HEK293 (cell line): ENCODE measurements at regions not wholly inside any gene's neighbourhood (a gene's known extent, or its start where the extent isn't known, plus 50 kb on each side); places are given as distances from the start of the nearest gene placed in this dataset.

ENCODE experiments used
- CTCF ChIA-PET: fragments of 350-600 bp; formaldehyde crosslinking; extraction: SDS; loops from one replicate; lab custom pipeline; 2021; ENCODE audit warnings: antibody characterized with exemption; lab: Yijun Ruan, JAX
- POLR2A ChIA-PET: fragments of 300-600 bp; formaldehyde crosslinking; extraction: SDS; loops from one replicate; lab custom pipeline; 2020; ENCODE audit warnings: antibody characterized with exemption, inconsistent platforms; lab: Yijun Ruan, JAX
- H3K27ac ChIP-seq: fragments of 200-500 bp; sonication (Bioruptor generic); 2 replicates; pipeline ENCODE4 v1.5.1; 2014; ENCODE audit warnings: low read depth, low read length, control low read depth, inconsistent platforms; ENCODE audit errors: extremely low read depth
- H3K36me3 ChIP-seq, 2 experiments: fragments of 200-500 bp in 1 of 2; sonication (Bioruptor generic) in 1 of 2; 1 replicate in 1 of 2; 2 replicates in 1 of 2; pipeline ENCODE4 v1.5.1; 2014 to 2017; ENCODE audit warnings: inconsistent platforms in 2 of 2, low read length in 2 of 2; ENCODE audit not compliant: control insufficient read depth in 2 of 2, insufficient read depth in 1 of 2
- H3K4me1 ChIP-seq: fragments of 200-500 bp; sonication (Bioruptor generic); 2 replicates; pipeline ENCODE4 v1.5.1; 2014; ENCODE audit warnings: mild to moderate bottlenecking, low read length, inconsistent platforms; ENCODE audit not compliant: control insufficient read depth, insufficient read depth
- H3K4me3 ChIP-seq: 2 replicates; pipeline ENCODE4 v1.5.1; 2011; ENCODE audit warnings: low read depth, mild to moderate bottlenecking, control low read depth, low read length, moderate library complexity
- H3K9me3 ChIP-seq: fragments of 200-500 bp; sonication (Bioruptor generic); 2 replicates; pipeline ENCODE4 v1.5.1; 2014; ENCODE audit warnings: low read depth, low read length, inconsistent platforms; ENCODE audit not compliant: control insufficient read depth, insufficient read depth
- BCL11B ChIP-seq: fragments of 450-650 bp; formaldehyde crosslinking; IDR thresholded peaks from 2 replicates; pipeline ENCODE4 v1.5.1; 2016; ENCODE audit warnings: low read depth, missing biosample characterization, missing genetic modification characterization
- HIC1 ChIP-seq: fragments of 450-650 bp; formaldehyde crosslinking; IDR thresholded peaks from 2 replicates; pipeline ENCODE4 v1.5.1; 2016; ENCODE audit warnings: missing biosample characterization, missing genetic modification characterization
- HOXD13 ChIP-seq: sonication (generic); formaldehyde crosslinking; IDR thresholded peaks from 2 replicates; pipeline ENCODE4 v1.8.0; 2022; ENCODE audit warnings: missing genetic modification reagents, borderline replicate concordance
- OVOL3 ChIP-seq: fragments of 450-650 bp; formaldehyde crosslinking; IDR thresholded peaks from 2 replicates; pipeline ENCODE4 v1.5.1; 2016; ENCODE audit warnings: missing biosample characterization, missing genetic modification characterization
- PRDM1 ChIP-seq: fragments of 450-650 bp; formaldehyde crosslinking; IDR thresholded peaks from 2 replicates; pipeline ENCODE4; 2016; ENCODE audit warnings: missing biosample characterization, missing genetic modification characterization
- SP7 ChIP-seq: fragments of 450-650 bp; formaldehyde crosslinking; IDR thresholded peaks from 2 replicates; pipeline ENCODE4 v1.5.1; 2016; ENCODE audit warnings: missing biosample characterization, missing genetic modification characterization
- YY1 ChIP-seq: fragments of 450-650 bp; formaldehyde crosslinking; IDR thresholded peaks from 2 replicates; pipeline ENCODE4 v1.5.1; 2018; ENCODE audit warnings: missing biosample characterization, missing genetic modification characterization
- ZBTB21 ChIP-seq: fragments of 450-650 bp; formaldehyde crosslinking; IDR thresholded peaks from 2 replicates; pipeline ENCODE4 v1.5.1; 2017; ENCODE audit warnings: missing biosample characterization, missing genetic modification characterization
- ZBTB6 ChIP-seq: fragments of 450-650 bp; formaldehyde crosslinking; IDR thresholded peaks from 2 replicates; pipeline ENCODE4 v1.5.1; 2017; ENCODE audit warnings: missing biosample characterization, missing genetic modification characterization
- ZNF157 ChIP-seq: fragments of 450-650 bp; formaldehyde crosslinking; IDR thresholded peaks from 2 replicates; pipeline ENCODE4 v1.5.1; 2016; ENCODE audit warnings: missing biosample characterization, missing genetic modification characterization
- ZNF169 ChIP-seq: fragments of 450-650 bp; formaldehyde crosslinking; IDR thresholded peaks from 2 replicates; pipeline ENCODE4 v1.5.1; 2016; ENCODE audit warnings: missing biosample characterization, missing genetic modification characterization
- ZNF19 ChIP-seq: fragments of 450-650 bp; formaldehyde crosslinking; IDR thresholded peaks from 2 replicates; pipeline ENCODE4; 2016; ENCODE audit warnings: missing biosample characterization, missing genetic modification characterization, low read depth
- ZNF239 ChIP-seq: fragments of 450-650 bp; formaldehyde crosslinking; IDR thresholded peaks from 2 replicates; pipeline ENCODE4 v1.5.1; 2016; ENCODE audit warnings: missing biosample characterization, missing genetic modification characterization
- ZNF24 ChIP-seq: fragments of 450-650 bp; formaldehyde crosslinking; IDR thresholded peaks from 2 replicates; pipeline ENCODE4 v1.5.1; 2016; ENCODE audit warnings: missing biosample characterization, missing genetic modification characterization
- ZNF248 ChIP-seq: fragments of 450-650 bp; formaldehyde crosslinking; IDR thresholded peaks from 2 replicates; pipeline ENCODE4 v1.5.1; 2017; ENCODE audit warnings: missing biosample characterization, missing genetic modification characterization
- ZNF266 ChIP-seq: fragments of 450-650 bp; formaldehyde crosslinking; IDR thresholded peaks from 2 replicates; pipeline ENCODE4 v1.5.1; 2016; ENCODE audit warnings: missing biosample characterization, missing genetic modification characterization, low read depth
- ZNF292 ChIP-seq: fragments of 450-650 bp; formaldehyde crosslinking; IDR thresholded peaks from 2 replicates; pipeline ENCODE4 v1.5.1; 2016; ENCODE audit warnings: low read depth, missing biosample characterization, missing genetic modification characterization, borderline replicate concordance
- ZNF335 ChIP-seq: fragments of 450-650 bp; formaldehyde crosslinking; conservative IDR thresholded peaks from 2 replicates; pipeline ENCODE4 v1.5.1; 2016; ENCODE audit warnings: missing biosample characterization, missing genetic modification characterization
- ZNF514 ChIP-seq: fragments of 450-650 bp; formaldehyde crosslinking; IDR thresholded peaks from 2 replicates; pipeline ENCODE4 v1.5.1; 2016; ENCODE audit warnings: missing biosample characterization, missing genetic modification characterization
- ZNF555 ChIP-seq: fragments of 450-650 bp; formaldehyde crosslinking; conservative IDR thresholded peaks from 2 replicates; pipeline ENCODE4 v1.5.1; 2017; ENCODE audit warnings: missing biosample characterization, mild to moderate bottlenecking, missing genetic modification characterization, inconsistent platforms
- ZNF580 ChIP-seq: fragments of 450-650 bp; formaldehyde crosslinking; IDR thresholded peaks from 2 replicates; pipeline ENCODE4 v1.5.1; 2016; ENCODE audit warnings: missing biosample characterization, missing genetic modification characterization
- ZNF610 ChIP-seq: fragments of 450-650 bp; formaldehyde crosslinking; IDR thresholded peaks from 2 replicates; pipeline ENCODE4 v1.5.1; 2016; ENCODE audit warnings: missing biosample characterization, missing genetic modification characterization, borderline replicate concordance
- ZNF639 ChIP-seq: fragments of 450-650 bp; formaldehyde crosslinking; IDR thresholded peaks from 2 replicates; pipeline ENCODE4 v1.5.1; 2016; ENCODE audit warnings: missing biosample characterization, missing genetic modification characterization
- ZNF704 ChIP-seq: fragments of 450-650 bp; formaldehyde crosslinking; IDR thresholded peaks from 2 replicates; pipeline ENCODE4 v1.5.1; 2016; ENCODE audit warnings: missing biosample characterization, missing genetic modification characterization
- ZNF830 ChIP-seq: fragments of 450-650 bp; IDR thresholded peaks from 2 replicates; pipeline ENCODE4 v1.5.0; 2018; ENCODE audit warnings: missing biosample characterization, missing genetic modification characterization, low read depth, mild to moderate bottlenecking, moderate library complexity
- ZNF837 ChIP-seq: fragments of 450-650 bp; formaldehyde crosslinking; IDR thresholded peaks from 2 replicates; pipeline ENCODE4 v1.5.1; 2016; ENCODE audit warnings: missing biosample characterization, missing genetic modification characterization
- ZXDB ChIP-seq: fragments of 450-650 bp; formaldehyde crosslinking; IDR thresholded peaks from 2 replicates; pipeline ENCODE4 v1.5.1; 2016; ENCODE audit warnings: missing biosample characterization, missing genetic modification characterization
- TF ChIP-seq, protein P1 (sequence below): fragments of 450-650 bp; formaldehyde crosslinking; IDR thresholded peaks from 2 replicates; pipeline ENCODE4 v1.5.1; 2016; ENCODE audit warnings: missing biosample characterization, missing genetic modification characterization, low read depth
- TF ChIP-seq, protein P2 (sequence below): fragments of 450-650 bp; formaldehyde crosslinking; IDR thresholded peaks from 2 replicates; pipeline ENCODE4 v1.5.1; 2016; ENCODE audit warnings: missing biosample characterization, missing genetic modification characterization

- CTCF ChIA-PET, result no interaction called here
- H3K27ac ChIP-seq, result no peak overlapping the region
- no peaks in the 10 kb centered on the region for H3K36me3 ChIP-seq
- POLR2A ChIA-PET, result no interaction called here
- H3K4me3 ChIP-seq, result no peak overlapping the region
- no peak for TF ChIP-seq ZNF610 (tag by site-specific recombination)
- no peak for TF ChIP-seq ZNF292
- TF ChIP-seq ZNF514, result no peak
- TF ChIP-seq ZXDB (tag by site-specific recombination), result no peak
- TF ChIP-seq ZBTB6 (tag by site-specific recombination), result no peak
- no peak for TF ChIP-seq HOXD13
- TF ChIP-seq ZNF335 (tag by site-specific recombination), result no peak
- TF ChIP-seq ZNF830 (tag by site-specific recombination), result no peak
- no peak for TF ChIP-seq PRDM1 (tag by site-specific recombination)
- TF ChIP-seq, protein P1, sequence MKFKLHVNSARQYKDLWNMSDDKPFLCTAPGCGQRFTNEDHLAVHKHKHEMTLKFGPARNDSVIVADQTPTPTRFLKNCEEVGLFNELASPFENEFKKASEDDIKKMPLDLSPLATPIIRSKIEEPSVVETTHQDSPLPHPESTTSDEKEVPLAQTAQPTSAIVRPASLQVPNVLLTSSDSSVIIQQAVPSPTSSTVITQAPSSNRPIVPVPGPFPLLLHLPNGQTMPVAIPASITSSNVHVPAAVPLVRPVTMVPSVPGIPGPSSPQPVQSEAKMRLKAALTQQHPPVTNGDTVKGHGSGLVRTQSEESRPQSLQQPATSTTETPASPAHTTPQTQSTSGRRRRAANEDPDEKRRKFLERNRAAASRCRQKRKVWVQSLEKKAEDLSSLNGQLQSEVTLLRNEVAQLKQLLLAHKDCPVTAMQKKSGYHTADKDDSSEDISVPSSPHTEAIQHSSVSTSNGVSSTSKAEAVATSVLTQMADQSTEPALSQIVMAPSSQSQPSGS (tag by site-specific recombination), result no peak
- no peak for TF ChIP-seq ZNF639
- no peak for TF ChIP-seq ZNF169 (tag by site-specific recombination)
- no peak for TF ChIP-seq ZNF157
- TF ChIP-seq YY1 (tag by site-specific recombination), result no peak
- no peaks in the 10 kb centered on the region for H3K9me3 ChIP-seq
- H3K4me1 ChIP-seq, result no peaks in the 10 kb centered on the region
Measured at GRCh38 chr7:19247017-19247416, 101.8 kb upstream of the FERD3L start.

DNA sequence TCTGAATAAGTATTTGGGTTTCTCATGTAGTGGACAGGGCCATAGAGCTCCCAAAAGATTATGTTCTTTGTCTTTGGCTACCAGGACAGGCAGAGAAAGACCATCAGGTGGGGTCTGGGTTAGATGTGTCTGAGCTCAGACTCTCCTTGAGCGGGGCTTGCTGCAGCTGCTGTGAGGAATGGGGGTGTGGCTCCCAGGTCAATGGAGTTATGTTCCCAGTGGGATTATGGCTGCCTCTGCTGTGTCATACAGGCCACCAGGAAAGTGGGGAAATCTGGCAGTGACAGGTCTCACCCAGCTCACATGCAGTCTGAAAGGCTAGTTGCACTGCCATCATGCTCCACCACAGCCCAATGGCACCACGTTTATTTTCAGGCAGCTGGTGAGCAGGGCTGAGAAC lies 97.0 kb upstream of the FERD3L start:
- CTCF ChIA-PET, result no interaction called here
- Histone ChIP-seq H3K27ac (no peak overlapping the region), H3K4me1 (no peaks in the 10 kb centered on the region), H3K9me3 (no peaks in the 10 kb centered on the region), H3K4me3 (no peak overlapping the region), H3K36me3 (no peaks in the 10 kb centered on the region)
- TF ChIP-seq HIC1 (tag by site-specific recombination) (no peak), ZBTB21 (tag by site-specific recombination) (no peak), YY1 (tag by site-specific recombination) (no peak), BCL11B (tag by site-specific recombination) (no peak), ZNF239 (tag by site-specific recombination) (no peak), SP7 (tag by site-specific recombination) (no peak), ZNF704 (no peak), ZNF555 (tag by site-specific recombination) (no peak), ZNF514 (no peak), ZNF837 (tag by site-specific recombination) (no peak), ZNF248 (no peak), OVOL3 (tag by site-specific recombination) (no peak), ZNF24 (no peak), ZNF580 (tag by site-specific recombination) (no peak), ZNF266 (tag by site-specific recombination) (no peak), ZNF19 (no peak)
- TF ChIP-seq, protein P2, sequence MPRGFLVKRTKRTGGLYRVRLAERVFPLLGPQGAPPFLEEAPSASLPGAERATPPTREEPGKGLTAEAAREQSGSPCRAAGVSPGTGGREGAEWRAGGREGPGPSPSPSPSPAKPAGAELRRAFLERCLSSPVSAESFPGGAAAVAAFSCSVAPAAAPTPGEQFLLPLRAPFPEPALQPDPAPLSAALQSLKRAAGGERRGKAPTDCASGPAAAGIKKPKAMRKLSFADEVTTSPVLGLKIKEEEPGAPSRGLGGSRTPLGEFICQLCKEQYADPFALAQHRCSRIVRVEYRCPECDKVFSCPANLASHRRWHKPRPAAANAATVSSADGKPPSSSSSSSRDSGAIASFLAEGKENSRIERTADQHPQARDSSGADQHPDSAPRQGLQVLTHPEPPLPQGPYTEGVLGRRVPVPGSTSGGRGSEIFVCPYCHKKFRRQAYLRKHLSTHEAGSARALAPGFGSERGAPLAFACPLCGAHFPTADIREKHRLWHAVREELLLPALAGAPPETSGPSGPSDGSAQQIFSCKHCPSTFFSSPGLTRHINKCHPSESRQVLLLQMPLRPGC (tag by site-specific recombination), result no peak
- POLR2A ChIA-PET, result no interaction called here
